ENCODE measurements at regions not wholly inside any gene's neighbourhood (a gene's known extent, or its start where the extent isn't known, plus 50 kb on each side); places are given as distances from the start of the nearest gene placed in this dataset.
"Not testable (repeated sequence)": the region's sequence is repeated elsewhere in the genome, so short reads cannot be mapped to it uniquely, and the experiment has no call there.

DNA sequence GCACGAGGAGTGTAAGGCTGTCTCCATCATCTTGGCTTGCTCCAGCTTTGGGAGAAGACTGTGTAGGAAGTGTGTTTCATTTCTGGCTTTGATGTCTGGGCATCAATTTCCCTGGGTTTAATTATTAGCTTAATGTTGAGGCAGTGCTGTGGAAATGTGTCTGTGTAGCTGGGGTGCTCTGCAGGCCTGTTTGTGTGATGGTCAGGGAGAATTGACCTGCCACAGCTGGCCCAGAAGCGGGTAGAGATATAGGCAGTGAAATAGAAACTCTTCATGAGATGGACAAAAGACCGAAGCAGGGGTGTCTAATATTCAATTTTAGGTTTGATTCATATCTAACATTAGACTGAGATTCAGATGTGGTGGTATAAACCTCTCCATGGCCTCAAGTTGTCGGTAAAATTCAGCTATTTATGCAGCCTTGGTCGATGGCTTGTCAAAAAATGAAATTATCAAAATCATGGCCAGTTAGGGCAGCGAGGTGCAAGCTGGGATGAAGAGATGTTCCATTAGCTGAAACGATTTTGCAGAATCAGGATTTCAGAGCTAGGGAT lies 95.3 kb upstream of the SNX9 start:
- no peak for DNase-seq (ENCODE audit: low read depth in 2 of 2)

DNA sequence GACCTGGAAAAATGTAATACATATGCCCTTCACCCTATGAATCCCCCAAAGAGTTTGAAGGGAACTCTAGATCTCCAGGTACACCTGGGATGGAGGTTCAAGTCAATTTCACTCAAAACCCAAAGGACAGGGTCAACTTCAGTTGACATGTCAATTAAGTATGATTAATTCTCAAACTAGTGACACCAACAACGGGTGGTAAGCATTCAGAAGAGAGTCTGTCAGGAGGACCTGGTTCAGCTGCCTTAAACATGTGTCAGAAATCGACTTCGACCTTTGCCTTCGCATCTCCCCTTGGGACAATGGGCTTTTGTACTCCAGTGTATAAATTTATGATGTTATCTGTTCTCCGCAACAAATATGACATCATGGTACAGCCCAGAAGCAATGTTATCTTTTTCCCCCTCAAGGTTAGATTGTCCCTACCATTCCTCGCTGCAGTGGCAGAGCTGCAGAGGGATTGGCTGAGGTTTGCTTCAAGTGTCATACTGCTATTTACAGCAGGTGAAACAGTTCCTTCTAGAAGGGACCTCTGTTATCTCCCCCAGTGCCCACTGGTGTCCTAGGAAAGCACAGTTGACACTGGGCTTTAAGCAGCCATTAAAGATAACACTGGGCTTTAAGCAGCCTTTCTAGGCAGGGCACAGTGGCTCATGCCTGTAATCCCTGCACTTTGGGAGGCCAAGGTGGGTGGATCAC lies 94.7 kb upstream of the SNX9 start:
- DNase-seq (ENCODE audit: low read depth in 2 of 2): no peak

GRCh38 chr6:157731221-157731620 lies 91.8 kb upstream of the SNX9 start:
- no peak for DNase-seq (ENCODE audit: low read depth in 2 of 2)

- no peak for DNase-seq (ENCODE audit: low read depth in 2 of 2)
These were observed 91.0 kb upstream of the SNX9 start for GRCh38 chr6:157732007-157732406.

DNA sequence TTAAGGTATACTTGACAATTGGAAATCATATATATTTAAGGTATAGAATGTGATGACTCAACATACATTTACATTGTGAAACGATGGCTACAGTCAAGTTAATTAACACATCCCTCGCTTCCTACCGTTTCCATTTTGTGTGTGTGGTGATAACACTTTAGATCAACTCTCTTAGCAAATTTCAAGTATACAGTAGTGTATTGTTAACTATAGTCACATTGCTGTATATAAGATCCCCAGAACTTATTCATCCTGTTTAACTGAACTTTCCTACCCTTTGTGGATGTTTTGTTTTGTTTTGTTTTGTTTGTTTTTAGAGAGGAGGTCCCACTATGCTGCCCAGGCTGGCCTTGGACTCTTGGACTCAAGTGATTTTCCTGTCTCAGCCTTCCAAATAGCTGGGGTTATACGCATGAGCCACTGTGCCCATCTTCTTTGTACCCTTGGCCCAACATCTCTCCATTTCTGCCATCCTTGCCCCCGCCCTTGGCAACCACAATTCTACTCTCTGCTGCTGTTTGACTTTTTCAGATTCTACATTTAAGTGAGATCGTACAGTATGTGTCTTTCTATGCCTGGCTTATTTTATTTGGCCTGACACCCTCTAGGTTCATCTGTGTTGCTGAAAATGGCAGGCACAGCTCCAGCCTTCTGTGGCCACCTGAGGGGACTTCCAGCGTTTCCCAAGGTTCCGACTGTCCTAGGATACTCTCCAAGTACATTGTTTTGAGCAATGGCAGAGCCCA lies 90.5 kb upstream of the SNX9 start:
- DNase-seq (ENCODE audit: low read depth in 2 of 2): no peak

- not testable (repeated sequence) for DNase-seq (ENCODE audit: low read depth in 2 of 2)
These were observed 86.5 kb upstream of the SNX9 start for GRCh38 chr6:157736555-157736954.

DNA sequence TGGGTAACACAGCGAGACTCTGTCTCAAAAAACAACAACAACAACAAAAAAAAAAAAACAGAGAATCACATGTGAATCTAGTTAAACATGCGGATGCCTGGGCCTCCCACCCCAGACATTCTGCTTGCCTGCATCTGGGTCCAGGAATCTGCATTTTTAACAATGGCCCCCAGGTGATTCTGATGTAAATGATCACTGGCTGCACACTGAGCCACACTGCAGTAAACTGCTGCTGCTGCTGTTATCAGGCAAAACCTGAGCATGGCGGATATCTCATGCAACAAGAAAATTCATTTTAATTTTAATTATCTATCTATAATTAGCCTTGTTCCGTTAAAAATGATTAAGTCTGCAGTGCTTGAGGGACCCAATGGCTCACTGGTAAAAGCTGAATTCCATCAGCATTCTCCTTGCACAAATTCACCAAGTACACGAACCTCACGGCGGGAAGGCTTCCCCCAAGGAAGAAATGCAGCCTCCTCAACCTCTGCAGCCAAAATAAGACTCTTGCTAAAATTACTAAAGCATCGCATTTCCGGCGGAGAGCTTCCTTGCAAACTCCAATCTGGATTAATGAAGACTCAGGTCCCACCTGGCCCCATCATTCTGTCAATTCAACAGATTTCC lies 81.6 kb upstream of the SNX9 start:
- DNase-seq (ENCODE audit: low read depth in 2 of 2): no peak

- no peak for DNase-seq (ENCODE audit: low read depth in 2 of 2)
These were observed 81.0 kb upstream of the SNX9 start for GRCh38 chr6:157741948-157742556.

DNA sequence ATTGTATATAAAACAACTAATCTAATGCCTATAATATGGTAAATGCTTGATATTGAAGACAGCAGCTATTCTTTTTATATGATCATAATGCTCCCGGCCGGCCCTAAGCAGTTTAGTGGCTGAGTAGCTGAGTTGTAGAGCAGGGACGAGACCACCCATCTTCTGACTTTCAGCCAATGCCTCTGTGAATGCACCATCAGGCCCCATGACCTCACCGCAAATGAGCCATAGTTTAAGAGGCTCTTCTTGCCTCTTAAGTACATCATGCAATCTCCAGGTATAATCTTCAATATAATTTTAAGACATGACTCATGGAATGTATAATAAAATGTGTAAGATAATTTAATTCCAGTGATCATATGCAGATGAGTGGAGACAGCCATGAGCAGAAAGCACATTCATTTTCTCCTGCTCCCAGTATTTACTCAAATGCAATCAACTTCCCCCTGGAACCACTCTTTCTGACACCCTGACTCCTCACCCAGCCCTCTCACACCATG lies 78.9 kb upstream of the SNX9 start:
- DNase-seq (ENCODE audit: low read depth in 2 of 2): no peak

GRCh38 chr6:157746897-157747296 lies 76.1 kb upstream of the SNX9 start:
- DNase-seq (ENCODE audit: low read depth in 2 of 2): no peak

DNA sequence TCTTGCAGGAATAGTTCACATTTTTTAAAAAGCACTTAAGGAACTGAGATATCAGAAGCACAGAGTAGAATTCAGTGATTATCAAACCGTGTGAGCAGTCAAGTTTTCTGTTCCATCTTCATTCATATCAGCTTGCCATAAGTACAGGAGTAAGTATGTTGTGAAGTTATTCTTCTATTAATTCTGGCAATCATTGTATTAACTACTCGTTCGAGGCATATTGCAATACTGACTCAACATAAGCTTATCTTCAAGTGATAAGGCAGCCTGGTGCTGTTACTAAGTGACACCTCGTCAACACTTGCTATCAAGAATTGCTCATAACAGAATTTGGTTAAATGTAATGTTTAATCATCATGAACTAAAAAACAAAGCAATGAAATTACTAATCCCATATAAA lies 75.7 kb upstream of the SNX9 start:
- DNase-seq (ENCODE audit: low read depth in 2 of 2): no peak

- DNase-seq (ENCODE audit: low read depth in 2 of 2): no peak
These were observed 74.0 kb upstream of the SNX9 start for GRCh38 chr6:157748839-157749571.

DNA sequence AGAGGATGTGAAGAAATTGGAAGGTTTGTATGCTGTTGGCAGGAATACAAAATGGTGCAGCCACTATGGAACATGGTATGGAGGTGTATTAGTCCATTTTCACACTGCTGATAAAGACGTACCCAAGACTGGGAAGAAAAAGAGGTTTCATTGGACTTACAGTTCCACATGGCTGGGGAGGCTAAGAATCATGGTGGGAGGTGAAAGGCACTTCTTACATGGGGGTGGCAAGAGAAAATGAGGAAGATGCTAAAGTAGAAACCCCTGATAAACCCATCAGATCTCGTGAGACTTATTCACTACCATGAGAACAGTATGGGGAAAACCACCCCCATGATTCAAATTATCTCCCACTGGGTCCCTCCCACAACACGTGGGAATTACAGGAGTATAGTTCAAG lies 72.1 kb upstream of the SNX9 start:
- not testable (repeated sequence) for DNase-seq (ENCODE audit: low read depth in 2 of 2)

DNA sequence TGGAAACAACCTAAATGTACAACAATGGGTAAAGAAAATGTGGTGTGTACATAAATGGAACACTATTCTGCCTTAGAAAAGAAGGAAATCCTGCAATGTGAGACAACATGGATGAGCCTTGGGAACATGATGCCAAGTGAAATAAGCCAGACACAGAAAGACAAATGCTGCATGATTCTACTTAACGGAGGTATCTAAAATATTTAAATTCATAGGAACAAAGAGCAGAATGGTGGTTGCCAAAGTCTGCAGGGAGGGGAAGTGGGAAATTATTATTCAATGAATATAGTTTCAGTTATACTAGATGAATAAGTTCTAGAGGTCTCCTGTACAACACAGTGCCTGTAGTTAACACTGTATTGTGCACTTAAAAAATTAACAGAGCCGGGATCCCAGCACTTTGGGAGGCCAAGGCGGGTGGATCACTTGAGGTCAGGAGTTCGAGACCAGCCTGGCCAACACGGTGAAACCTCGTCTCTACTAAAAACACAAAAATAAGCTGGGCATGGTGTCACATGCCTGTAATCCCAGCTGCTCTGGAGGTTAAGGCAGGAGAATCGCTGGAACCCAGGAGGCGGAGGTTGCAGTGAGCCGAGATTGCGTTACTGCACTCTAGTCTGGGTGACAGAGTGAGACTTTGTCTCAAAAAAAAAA lies 71.4 kb upstream of the SNX9 start:
- DNase-seq (ENCODE audit: low read depth in 2 of 2): no peak

GRCh38 chr6:157752879-157753278 lies 70.2 kb upstream of the SNX9 start:
- not testable (repeated sequence) for DNase-seq (ENCODE audit: low read depth in 2 of 2)

GRCh38 chr6:157753291-157753690 lies 69.8 kb upstream of the SNX9 start:
- DNase-seq (ENCODE audit: low read depth in 2 of 2): no peak

DNA sequence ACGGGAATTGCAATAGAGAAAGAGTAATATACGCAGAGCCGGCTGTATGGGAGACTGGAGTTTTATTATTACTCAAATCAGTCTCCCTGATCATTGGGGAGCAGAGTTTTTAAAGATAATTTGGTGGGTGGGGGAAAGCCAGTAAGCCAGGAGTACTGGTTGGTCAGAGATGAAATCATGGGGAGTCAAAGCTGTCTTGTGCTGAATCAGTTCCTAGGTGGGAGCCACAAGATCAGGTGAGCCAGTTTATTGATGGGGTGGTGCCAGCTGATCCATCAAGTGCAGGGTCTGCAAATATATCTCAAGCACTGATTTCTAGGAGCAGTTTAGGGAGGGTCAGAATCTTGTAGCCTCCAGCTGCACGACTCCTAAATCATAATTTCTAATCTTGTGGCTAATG lies 69.2 kb upstream of the SNX9 start:
- not testable (repeated sequence) for DNase-seq (ENCODE audit: low read depth in 2 of 2)

- no peak for DNase-seq (ENCODE audit: low read depth in 2 of 2)
These were observed 68.7 kb upstream of the SNX9 start for GRCh38 chr6:157754351-157754750.

DNA sequence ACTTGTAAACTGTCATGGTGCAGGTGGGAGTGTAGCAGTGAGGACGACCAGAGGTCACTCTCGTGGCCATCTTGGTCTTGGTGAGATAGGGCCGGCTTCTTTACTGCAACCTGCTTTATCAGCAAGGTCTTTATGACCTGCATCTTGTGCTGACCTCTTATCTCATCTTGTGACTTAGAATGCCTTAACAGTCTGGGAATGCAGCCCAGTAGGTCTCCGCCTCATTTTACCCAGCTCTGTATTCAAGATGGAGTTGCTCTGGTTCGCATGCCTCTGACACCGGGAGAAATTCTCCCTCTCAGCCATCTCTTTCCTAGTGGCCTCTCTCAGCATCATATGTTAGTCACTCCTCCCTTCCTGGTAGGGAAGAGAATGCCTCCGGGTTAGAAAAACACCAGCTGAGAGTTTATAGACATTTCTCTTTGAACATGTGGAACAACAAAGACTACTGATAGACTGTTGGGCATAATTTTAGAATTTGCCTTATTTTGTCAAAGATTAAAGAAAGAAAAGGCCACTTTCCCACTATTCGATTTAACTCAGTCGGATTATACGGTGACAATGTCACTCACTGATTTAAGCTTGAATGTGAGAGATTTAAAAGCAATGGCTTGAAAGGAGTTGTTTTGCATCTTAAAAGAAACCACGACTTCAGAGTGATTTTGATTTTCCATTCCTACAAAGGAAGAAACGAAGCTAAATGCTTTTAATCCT lies 67.9 kb upstream of the SNX9 start:
- DNase-seq (ENCODE audit: low read depth in 2 of 2): no peak

- DNase-seq (ENCODE audit: low read depth in 2 of 2): no peak
These were observed 67.2 kb upstream of the SNX9 start for GRCh38 chr6:157755746-157756411.
